H1 (cell line): ENCODE measurements at regions not wholly inside any gene's neighbourhood (a gene's known extent, or its start where the extent isn't known, plus 50 kb on each side); places are given as distances from the start of the nearest gene placed in this dataset.

Source experiments
- CTCF ChIA-PET: fragments of 300-600 bp; sonication (Branson Sonifier 250); formaldehyde crosslinking; loops from one replicate; lab custom pipeline; 2021; ENCODE audit not compliant: partially characterized antibody; lab: Charles Lee
- POLR2A ChIA-PET: fragments of 300-600 bp; sonication (Branson Sonifier 250); formaldehyde crosslinking; loops from one replicate; lab custom pipeline; 2021; ENCODE audit warnings: inconsistent platforms; ENCODE audit not compliant: partially characterized antibody; lab: Charles Lee
- DNase-seq, 2 experiments: peaks; one replicate each; pipeline versions ENCODE4 v3.0.0 to v3.0.0-alpha.2; 2010 to 2022; ENCODE audit warnings: low spot score in 2 of 2, low read depth in 1 of 2, mixed read lengths in 1 of 2
- FAIRE-seq: peaks from 2 replicates; lab custom pipeline; 2011; peaks lifted over from hg19 to GRCh38; lab: Jason Lieb, UNC
- H2AFZ ChIP-seq: 2 replicates; pipeline ENCODE4 v1.8.1; 2012; ENCODE audit warnings: low read length, inconsistent platforms
- H2AK5ac ChIP-seq: 2 replicates; pipeline ENCODE4 v1.6.1; 2013; ENCODE audit warnings: low read depth, low read length
- H2BK120ac ChIP-seq: replicated peaks from 2 replicates; pipeline ENCODE3; 2013; ENCODE audit warnings: low read depth, low read length, inconsistent platforms
- H2BK12ac ChIP-seq: 2 replicates; pipeline ENCODE4 v1.6.1; 2013; ENCODE audit warnings: low read depth, low read length
- H2BK15ac ChIP-seq: 2 replicates; pipeline ENCODE4 v1.6.1; 2013; ENCODE audit warnings: low read length
- H2BK20ac ChIP-seq: 2 replicates; pipeline ENCODE4 v1.6.1; 2013; ENCODE audit warnings: low read length
- H2BK5ac ChIP-seq: 2 replicates; pipeline ENCODE4 v1.6.1; 2013; ENCODE audit warnings: low read depth, low read length
- H3K14ac ChIP-seq: 2 replicates; pipeline ENCODE4 v1.6.1; 2013; ENCODE audit warnings: inconsistent platforms; ENCODE audit not compliant: insufficient read length
- H3K18ac ChIP-seq: 2 replicates; pipeline ENCODE4 v1.6.1; 2013; ENCODE audit warnings: low read length; ENCODE audit errors: extremely low read depth
- H3K23ac ChIP-seq: 2 replicates; pipeline ENCODE4 v1.6.1; 2013; ENCODE audit warnings: inconsistent platforms; ENCODE audit not compliant: insufficient read length
- H3K23me2 ChIP-seq: 2 replicates; pipeline ENCODE4 v1.6.1; 2013; ENCODE audit warnings: low read depth, low read length
- H3K27ac ChIP-seq: 2 replicates; pipeline ENCODE4 v1.6.1; 2011; ENCODE audit warnings: low read depth, low read length, inconsistent platforms
- H3K27me3 ChIP-seq, 4 experiments: replicated peaks in 1 of 4; 1 replicate in 1 of 4; 2 replicates in 3 of 4; pipeline versions ENCODE4 v1.6.1 to v1.8.1; 2011 to 2013; ENCODE audit warnings: low read length in 3 of 4, mild to moderate bottlenecking in 3 of 4, inconsistent platforms in 2 of 4, mixed read lengths in 2 of 4, moderate library complexity in 1 of 4; ENCODE audit not compliant: control insufficient read depth in 3 of 4, insufficient read depth in 3 of 4; ENCODE audit errors: extremely low read depth in 1 of 4
- H3K36me3 ChIP-seq, 4 experiments: 2 replicates each; pipeline versions ENCODE4 v1.6.1 to v1.8.1; 2011 to 2013; ENCODE audit warnings: mild to moderate bottlenecking in 4 of 4, low read length in 3 of 4, moderate library complexity in 2 of 4, control low read depth in 1 of 4, inconsistent platforms in 1 of 4; ENCODE audit not compliant: insufficient read depth in 4 of 4, control insufficient read depth in 2 of 4
- H3K4ac ChIP-seq: replicated peaks from 2 replicates; pipeline ENCODE3; 2013; ENCODE audit warnings: low read length, low read depth, mixed read lengths, inconsistent platforms; ENCODE audit not compliant: insufficient read length
- H3K4me1 ChIP-seq, 4 experiments: replicated peaks in 1 of 4; 1 replicate in 1 of 4; 2 replicates in 3 of 4; pipeline versions ENCODE4 v1.6.1 to v1.8.1; 2011 to 2013; ENCODE audit warnings: low read length in 3 of 4, inconsistent platforms in 2 of 4, mixed read lengths in 1 of 4; ENCODE audit not compliant: insufficient read depth in 4 of 4, control insufficient read depth in 3 of 4
- H3K4me2 ChIP-seq, 2 experiments: 2 replicates each; pipeline versions ENCODE4 v1.6.1 to v1.8.1; 2011 to 2013; ENCODE audit warnings: low read depth in 2 of 2, low read length in 2 of 2, control low read depth in 1 of 2, inconsistent platforms in 1 of 2, mild to moderate bottlenecking in 1 of 2; ENCODE audit not compliant: insufficient read depth in 1 of 2
- H3K4me3 ChIP-seq, 4 experiments: fragments of 200-600, 300-600 bp in 1 of 4; sonication (generic), shearing (Covaris generic), sonication (Bioruptor Twin) in 1 of 4; 2 replicates each; pipeline versions ENCODE4 v1.5.1 to v1.8.1; 2011 to 2016; ENCODE audit warnings: low read length in 4 of 4, low read depth in 3 of 4, control low read depth in 2 of 4, inconsistent platforms in 2 of 4, mild to moderate bottlenecking in 2 of 4, mixed read lengths in 1 of 4, moderate library complexity in 1 of 4; ENCODE audit not compliant: insufficient read depth in 2 of 4; ENCODE audit errors: extremely low read depth in 1 of 4
- H3K56ac ChIP-seq: replicated peaks from 2 replicates; pipeline ENCODE3; 2013; ENCODE audit warnings: low read depth, mild to moderate bottlenecking, mixed read lengths, low read length, inconsistent platforms; ENCODE audit not compliant: insufficient read length
- H3K79me1 ChIP-seq: 2 replicates; pipeline ENCODE4 v1.6.1; 2013; ENCODE audit warnings: low read depth, low read length, control low read depth
- H3K79me2 ChIP-seq, 2 experiments: 2 replicates each; pipeline versions ENCODE4 v1.6.1 to v1.8.1; 2012 to 2013; ENCODE audit warnings: low read length in 2 of 2, mild to moderate bottlenecking in 2 of 2, inconsistent platforms in 1 of 2; ENCODE audit not compliant: insufficient read depth in 2 of 2, control insufficient read depth in 1 of 2
- H3K9ac ChIP-seq, 4 experiments: replicated peaks in 1 of 4; 1 replicate in 1 of 4; 2 replicates in 3 of 4; pipeline versions ENCODE4 v1.6.1 to v1.8.1; 2011 to 2013; ENCODE audit warnings: low read depth in 3 of 4, low read length in 3 of 4, control low read depth in 2 of 4, mild to moderate bottlenecking in 2 of 4, moderate library complexity in 2 of 4, inconsistent platforms in 1 of 4; ENCODE audit errors: extremely low read depth in 1 of 4
- H3K9me3 ChIP-seq, 2 experiments: 2 replicates each; pipeline versions ENCODE4 v1.6.1 to v1.8.1; 2012 to 2013; ENCODE audit warnings: mild to moderate bottlenecking in 2 of 2, moderate library complexity in 2 of 2, control low read depth in 1 of 2, inconsistent platforms in 1 of 2, low read depth in 1 of 2, low read length in 1 of 2, mixed read lengths in 1 of 2; ENCODE audit not compliant: insufficient read depth in 2 of 2
- H4K20me1 ChIP-seq, 2 experiments: replicated peaks in 1 of 2; 2 replicates each; pipeline versions ENCODE3 to v1.8.1; 2011 to 2013; ENCODE audit warnings: inconsistent platforms in 2 of 2, low read length in 2 of 2, mild to moderate bottlenecking in 1 of 2; ENCODE audit not compliant: insufficient read depth in 2 of 2, control insufficient read depth in 1 of 2
- H4K5ac ChIP-seq: 2 replicates; pipeline ENCODE4 v1.6.1; 2013; ENCODE audit warnings: low read length, low read depth, mixed read lengths, inconsistent platforms; ENCODE audit not compliant: insufficient read length
- H4K8ac ChIP-seq: 2 replicates; pipeline ENCODE4 v1.8.0; 2013; ENCODE audit warnings: mild to moderate bottlenecking, moderate library complexity, low read length, inconsistent platforms; ENCODE audit not compliant: insufficient read depth; ENCODE audit errors: extremely low read depth
- H4K91ac ChIP-seq: replicated peaks from 2 replicates; pipeline ENCODE3; 2013; ENCODE audit warnings: low read length, mixed read lengths, inconsistent platforms; ENCODE audit not compliant: insufficient read length
- ATF2 ChIP-seq: IDR thresholded peaks from 2 replicates; pipeline ENCODE4 v1.6.1; 2012; ENCODE audit warnings: low read length, inconsistent platforms
- BRCA1 ChIP-seq: IDR thresholded peaks from 2 replicates; pipeline ENCODE4 v1.6.1; 2012; ENCODE audit warnings: low read depth, low read length, improper control_type of control experiment
- CHD2 ChIP-seq: IDR thresholded peaks from 2 replicates; pipeline ENCODE4 v1.6.1; 2012; ENCODE audit warnings: low read length, improper control_type of control experiment
- CREB1 ChIP-seq: IDR thresholded peaks from 2 replicates; pipeline ENCODE4 v1.6.1; 2012; ENCODE audit warnings: inconsistent platforms
- EP300 ChIP-seq, 2 experiments: IDR thresholded peaks; 1 replicate in 1 of 2; 2 replicates in 1 of 2; pipeline ENCODE4 v1.6.1; 2011 to 2012; ENCODE audit warnings: low read depth in 2 of 2, low read length in 2 of 2, mild to moderate bottlenecking in 2 of 2, borderline replicate concordance in 1 of 2, inconsistent platforms in 1 of 2, moderate library complexity in 1 of 2
- GABPA ChIP-seq: IDR thresholded peaks from 2 replicates; pipeline ENCODE4 v1.6.1; 2011; ENCODE audit warnings: mild to moderate bottlenecking, low read length, moderate library complexity, borderline replicate concordance; ENCODE audit not compliant: insufficient read depth
- NRF1 ChIP-seq: IDR thresholded peaks from 2 replicates; pipeline ENCODE4 v1.6.1; 2011; ENCODE audit warnings: mild to moderate bottlenecking, low read depth, low read length, improper control_type of control experiment
- POU5F1 ChIP-seq: IDR thresholded peaks from 2 replicates; pipeline ENCODE4 v1.6.1; 2011; ENCODE audit warnings: low read depth, mild to moderate bottlenecking, low read length, moderate library complexity
- SAP30 ChIP-seq: fragments of 300-600 bp; sonication (generic); IDR thresholded peaks from 2 replicates; pipeline ENCODE4 v1.7.1; 2012; ENCODE audit warnings: low read length, moderate library complexity, mild to moderate bottlenecking, inconsistent platforms; ENCODE audit not compliant: insufficient read depth, insufficient replicate concordance
- TAF7 ChIP-seq: optimal IDR thresholded peaks from 2 replicates; pipeline ENCODE3; 2011; ENCODE audit warnings: low read depth, mild to moderate bottlenecking, inconsistent platforms, low read length, moderate library complexity, borderline replicate concordance
- TBP ChIP-seq: IDR thresholded peaks from 2 replicates; pipeline ENCODE4 v1.6.1; 2011; ENCODE audit warnings: low read depth, low read length, improper control_type of control experiment
- WGBS, 2 experiments: shearing (Covaris generic) in 1 of 2; methylation state at CpG; one replicate each; pipeline versions ENCODE4 v1.1.6 to v1.1.7; 2013 to 2015; ENCODE audit warnings: low lambda C conversion rate in 2 of 2, mixed read lengths in 2 of 2, inconsistent platforms in 1 of 2, low coverage in 1 of 2, missing lambda C conversion rate in 1 of 2; ENCODE audit not compliant: insufficient replicate concordance in 2 of 2, insufficient coverage in 1 of 2, insufficient read length in 1 of 2; ENCODE audit errors: extremely low coverage in 1 of 2, missing lambda C conversion rate in 1 of 2; 5-methylcytosine and 5-hydroxymethylcytosine counted together
- TF ChIP-seq, protein P1 (sequence below): IDR thresholded peaks from 2 replicates; pipeline ENCODE4 v1.6.1; 2011; ENCODE audit warnings: low read length, improper control_type of control experiment

- H4K8ac ChIP-seq: no peak overlapping the region
- H2AK5ac ChIP-seq: no peak overlapping the region
- H3K9ac ChIP-seq: no peak overlapping the region
- POLR2A ChIA-PET: no interaction called here
- H2BK5ac ChIP-seq: no peak overlapping the region
- H3K79me1 ChIP-seq: no peaks in the 10 kb centered on the region
- WGBS, 2 experiments: 89% methylated on average over 7 of the region's 7 CpGs; no CpG with 5 or more reads in 1 of the 2 experiments
- H3K4me1 ChIP-seq: peaks cover 0 to 5% (median 1%) of the 10 kb centered on the region in 4 experiments; a peak in 2 of 7 replicates
- H3K56ac ChIP-seq: no peak overlapping the region
- no peaks in the 10 kb centered on the region for H3K79me2 ChIP-seq
- no peak overlapping the region for H2BK120ac ChIP-seq
- H4K91ac ChIP-seq: no peak overlapping the region
- H3K18ac ChIP-seq: no peak overlapping the region
- H3K27me3 ChIP-seq: no peaks in the 10 kb centered on the region
- H2BK15ac ChIP-seq: no peak overlapping the region
- no peaks in the 10 kb centered on the region for H3K23me2 ChIP-seq
- no peak overlapping the region for H3K4me2 ChIP-seq
- H3K14ac ChIP-seq: no peak overlapping the region
- no peak overlapping the region for H3K4ac ChIP-seq
- H3K36me3 ChIP-seq: no peaks in the 10 kb centered on the region
- H2AFZ ChIP-seq: no peak overlapping the region
- no peaks in the 10 kb centered on the region for H4K20me1 ChIP-seq
- CTCF ChIA-PET: no interaction called here
- no peak overlapping the region for H3K4me3 ChIP-seq
- DNase-seq (no peak), FAIRE-seq (no peak)
- no peak overlapping the region for H2BK20ac ChIP-seq
- H3K27ac ChIP-seq: no peak overlapping the region
- no peak overlapping the region for H3K23ac ChIP-seq
- H3K9me3 ChIP-seq: no peaks in the 10 kb centered on the region
- no peak overlapping the region for H2BK12ac ChIP-seq
- no peak overlapping the region for H4K5ac ChIP-seq
- TF ChIP-seq ATF2 (no peak), TAF7 (no peak), CHD2 (no peak), TBP (no peak), SAP30 (no peak), CREB1 (no peak), BRCA1 (no peak), GABPA (no peak), NRF1 (no peak), EP300 (IDR thresholded peaks at IDR 0.05; ENCODE audit: borderline replicate concordance in 1 of 2, low read depth in 2 of 2, low read length in 2 of 2) (no peak), POU5F1 (no peak)
- TF ChIP-seq, protein P1, sequence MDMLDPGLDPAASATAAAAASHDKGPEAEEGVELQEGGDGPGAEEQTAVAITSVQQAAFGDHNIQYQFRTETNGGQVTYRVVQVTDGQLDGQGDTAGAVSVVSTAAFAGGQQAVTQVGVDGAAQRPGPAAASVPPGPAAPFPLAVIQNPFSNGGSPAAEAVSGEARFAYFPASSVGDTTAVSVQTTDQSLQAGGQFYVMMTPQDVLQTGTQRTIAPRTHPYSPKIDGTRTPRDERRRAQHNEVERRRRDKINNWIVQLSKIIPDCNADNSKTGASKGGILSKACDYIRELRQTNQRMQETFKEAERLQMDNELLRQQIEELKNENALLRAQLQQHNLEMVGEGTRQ: no peak
These were observed 740.5 kb upstream of the EEF2KMT start for GRCh38 chr16:5838071-5838470.
